AG10803 (cell line): ENCODE measurements at regions not wholly inside any gene's neighbourhood (a gene's known extent, or its start where the extent isn't known, plus 50 kb on each side); places are given as distances from the start of the nearest gene placed in this dataset.
A peak's percentile ranks its signal among the peaks of the same experiment; 100 is the strongest.
"Not testable (repeated sequence)": the region's sequence is repeated elsewhere in the genome, so short reads cannot be mapped to it uniquely, and the experiment has no call there.

ENCODE experiments used
- DNase-seq: peaks from one replicate; pipeline ENCODE4 v3.0.0; 2010; ENCODE audit warnings: low read depth
- H3K4me3 ChIP-seq: 2 replicates; pipeline ENCODE4 v1.5.1; 2011; ENCODE audit warnings: mild to moderate bottlenecking, low read length, control low read depth
- CTCF ChIP-seq: conservative IDR thresholded peaks from 2 replicates; pipeline ENCODE4 v1.5.1; 2011; ENCODE audit warnings: mild to moderate bottlenecking, low read length, control low read depth, inconsistent platforms

GRCh38 chr11:67880594-67881196 is 123.2 kb downstream of the UNC93B1 start:
- H3K4me3 ChIP-seq, DNase-seq: not testable (repeated sequence)

DNA sequence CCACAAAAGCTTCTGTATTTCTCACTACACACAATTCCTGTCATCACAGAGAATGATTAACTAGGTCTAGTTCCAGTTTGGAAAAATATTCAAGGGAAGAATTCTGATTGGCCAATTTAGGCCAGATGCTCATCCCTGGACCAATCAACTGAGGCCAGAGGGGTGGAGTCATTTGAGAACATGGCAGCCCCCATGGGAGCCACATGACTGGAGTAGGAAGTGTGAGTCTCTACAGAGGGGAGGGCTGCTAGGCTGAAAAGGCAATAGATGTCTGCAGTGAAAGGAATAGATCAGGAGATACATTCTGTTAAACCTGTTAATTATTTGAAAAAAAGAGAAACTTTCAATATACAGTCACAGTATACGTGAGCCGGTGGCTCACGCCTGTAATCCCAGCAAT is 125.2 kb downstream of the UNC93B1 start:
- H3K4me3 ChIP-seq, DNase-seq: not testable (repeated sequence)

GRCh38 chr11:67877316-67877715 is 126.6 kb downstream of the UNC93B1 start:
- not testable (repeated sequence) for H3K4me3 ChIP-seq, DNase-seq

- DNase-seq, H3K4me3 ChIP-seq: not testable (repeated sequence)
Observed at GRCh38 chr11:67873223-67873622, 130.7 kb downstream of the UNC93B1 start.

GRCh38 chr11:67871168-67871567 is 132.7 kb downstream of the UNC93B1 start:
- not testable (repeated sequence) for DNase-seq, H3K4me3 ChIP-seq

- H3K4me3 ChIP-seq, DNase-seq: not testable (repeated sequence)
Observed at GRCh38 chr11:67862896-67863295, 141.0 kb downstream of the UNC93B1 start.

- DNase-seq = peak; percentile 6
- H3K4me3 ChIP-seq = not testable (repeated sequence)
- peak; percentile 2; the same call in 1 of the 2 replicates for TF ChIP-seq CTCF
Observed at GRCh38 chr11:67859513-67860161, 144.3 kb downstream of the UNC93B1 start.

DNA sequence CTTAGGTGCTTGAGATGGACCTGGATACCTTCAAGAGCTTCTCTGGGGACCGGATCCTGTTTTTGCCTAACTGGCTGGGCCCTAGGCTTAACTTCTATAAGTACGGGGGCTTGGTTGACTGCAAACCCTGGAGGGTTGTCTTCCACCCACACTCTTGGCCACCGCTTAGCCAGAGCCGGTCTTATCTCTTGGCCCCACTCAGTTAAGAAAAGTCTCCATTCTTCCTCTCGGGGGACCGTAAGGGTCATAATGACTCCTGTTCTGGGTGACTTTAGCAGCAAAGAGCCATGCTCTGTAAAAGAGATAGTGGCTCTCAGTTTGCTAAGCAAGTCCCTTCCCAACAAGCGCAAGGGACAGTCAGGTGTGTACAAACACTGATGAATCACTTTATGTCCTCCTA is 153.2 kb downstream of the UNC93B1 start:
- DNase-seq, H3K4me3 ChIP-seq: not testable (repeated sequence)

DNA sequence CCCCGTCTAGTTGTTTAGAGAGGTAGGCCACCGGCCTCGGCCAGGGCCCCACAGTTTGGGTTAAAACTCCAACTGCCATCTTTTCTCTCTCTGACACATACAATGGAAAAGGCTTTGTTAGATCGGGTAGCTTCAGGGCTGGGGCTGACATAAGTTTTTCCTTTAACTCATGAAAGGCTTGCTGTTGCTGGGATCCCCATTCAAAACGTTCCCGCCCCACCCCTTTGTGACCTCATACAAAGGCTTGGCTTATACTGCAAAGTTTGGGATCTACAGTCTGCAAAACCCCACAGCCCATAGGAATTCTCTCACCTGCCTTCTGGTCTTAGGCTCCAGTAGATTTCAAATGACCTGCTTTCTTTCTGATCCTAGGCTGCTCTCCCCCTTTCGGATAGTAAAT is 154.1 kb downstream of the UNC93B1 start:
- H3K4me3 ChIP-seq, DNase-seq: not testable (repeated sequence)

DNA sequence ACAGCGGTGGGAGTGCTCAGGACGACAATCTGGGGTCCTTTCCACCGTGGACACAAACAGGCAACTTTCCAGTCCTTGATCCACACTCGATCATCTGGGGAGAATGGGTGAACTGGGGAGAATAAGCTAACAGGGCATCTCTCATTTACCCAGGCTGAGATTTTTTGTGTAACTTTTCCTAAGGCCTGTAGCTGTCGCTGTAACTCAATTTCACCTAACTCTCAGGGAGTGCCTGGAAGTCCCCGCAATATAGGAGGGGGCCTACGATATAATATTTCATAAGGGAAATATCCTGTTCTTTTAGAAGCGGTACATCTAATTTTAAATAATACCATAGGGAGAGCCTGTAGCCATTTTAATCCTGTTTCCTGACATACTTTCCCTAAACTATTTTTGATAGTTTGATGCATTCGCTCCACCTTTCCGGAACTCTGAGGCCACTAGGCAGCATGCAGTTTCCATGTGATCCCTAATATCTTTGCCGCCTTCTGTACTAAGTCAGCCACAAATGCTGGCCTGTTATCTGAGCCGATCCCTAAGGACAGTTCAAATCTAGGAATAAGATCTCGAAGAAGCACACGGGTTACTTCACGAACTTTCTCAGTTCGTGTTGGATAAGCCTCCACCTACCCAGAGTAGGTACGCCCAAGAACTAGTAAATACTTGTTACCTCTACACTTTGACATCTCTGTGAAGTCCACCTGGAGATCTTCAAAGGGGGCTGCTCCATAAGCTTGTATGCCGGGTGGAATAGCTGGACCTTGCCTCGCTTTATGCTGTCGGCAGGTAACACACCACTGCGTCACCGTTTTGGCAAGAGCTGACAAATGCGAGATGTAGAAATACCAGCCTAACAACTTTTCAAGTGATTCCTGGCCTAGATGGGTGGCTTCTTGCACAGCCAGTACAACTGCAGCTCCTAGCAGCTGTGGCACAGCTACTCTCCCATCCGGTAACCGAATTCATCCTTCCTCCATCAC is 155.7 kb downstream of the UNC93B1 start:
- not testable (repeated sequence) for H3K4me3 ChIP-seq, DNase-seq
- TF ChIP-seq CTCF = peak; percentile 36

- not testable (repeated sequence) for H3K4me3 ChIP-seq, DNase-seq
Observed at GRCh38 chr11:67846303-67846702, 157.6 kb downstream of the UNC93B1 start.

DNA sequence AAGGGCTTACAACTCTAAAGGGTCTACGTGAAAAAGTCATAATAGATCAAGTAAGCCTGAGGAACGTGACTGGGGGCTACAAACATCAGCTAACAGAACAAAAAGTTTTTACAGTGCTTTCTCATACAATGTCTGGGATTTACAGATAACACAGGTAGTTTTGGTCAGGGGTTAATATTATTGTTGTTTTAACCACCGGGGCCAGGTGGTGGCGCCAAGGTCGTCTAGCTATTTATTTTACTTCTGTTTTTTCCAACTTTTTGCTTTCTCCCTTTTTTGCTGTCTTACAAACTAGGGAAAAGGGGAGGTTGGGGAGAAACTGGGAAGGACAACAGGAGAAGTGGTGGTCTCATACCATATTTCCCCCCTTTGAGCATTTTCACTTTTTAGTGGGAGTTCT is 158.6 kb downstream of the UNC93B1 start:
- not testable (repeated sequence) for DNase-seq, H3K4me3 ChIP-seq

GRCh38 chr11:67840599-67840998 is 163.3 kb downstream of the UNC93B1 start:
- not testable (repeated sequence) for DNase-seq, H3K4me3 ChIP-seq

DNA sequence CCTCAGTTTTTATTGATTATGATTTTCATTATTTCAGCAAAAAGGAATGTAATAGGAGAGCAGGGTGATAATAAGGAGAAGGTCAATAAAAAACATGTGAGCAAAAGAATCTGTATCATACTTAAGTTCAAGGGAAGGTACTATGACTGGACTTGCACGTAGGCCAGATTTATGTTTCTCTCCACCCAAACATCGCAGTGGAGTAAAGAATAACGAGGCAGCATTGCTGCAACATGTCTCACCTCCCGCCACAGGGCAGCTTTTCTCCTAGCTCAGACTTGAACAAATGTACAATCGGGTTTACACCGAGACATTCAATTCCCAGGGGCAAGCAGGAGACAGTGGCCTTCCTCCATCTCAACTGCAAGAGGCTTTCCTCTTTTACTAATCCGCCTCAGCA is 155.7 kb upstream of the ALDH3B2 start:
- not testable (repeated sequence) for DNase-seq, H3K4me3 ChIP-seq

GRCh38 chr11:67826951-67827296 is 152.5 kb upstream of the ALDH3B2 start:
- not testable (repeated sequence) for DNase-seq, H3K4me3 ChIP-seq

- H3K4me3 ChIP-seq = not testable (repeated sequence)
- DNase-seq = peak; percentile 1
Observed at GRCh38 chr11:67826028-67826950, 151.9 kb upstream of the ALDH3B2 start.
